ENCODE measurements at regions not wholly inside any gene's neighbourhood (a gene's known extent, or its start where the extent isn't known, plus 50 kb on each side); places are given as distances from the start of the nearest gene placed in this dataset.

DNA sequence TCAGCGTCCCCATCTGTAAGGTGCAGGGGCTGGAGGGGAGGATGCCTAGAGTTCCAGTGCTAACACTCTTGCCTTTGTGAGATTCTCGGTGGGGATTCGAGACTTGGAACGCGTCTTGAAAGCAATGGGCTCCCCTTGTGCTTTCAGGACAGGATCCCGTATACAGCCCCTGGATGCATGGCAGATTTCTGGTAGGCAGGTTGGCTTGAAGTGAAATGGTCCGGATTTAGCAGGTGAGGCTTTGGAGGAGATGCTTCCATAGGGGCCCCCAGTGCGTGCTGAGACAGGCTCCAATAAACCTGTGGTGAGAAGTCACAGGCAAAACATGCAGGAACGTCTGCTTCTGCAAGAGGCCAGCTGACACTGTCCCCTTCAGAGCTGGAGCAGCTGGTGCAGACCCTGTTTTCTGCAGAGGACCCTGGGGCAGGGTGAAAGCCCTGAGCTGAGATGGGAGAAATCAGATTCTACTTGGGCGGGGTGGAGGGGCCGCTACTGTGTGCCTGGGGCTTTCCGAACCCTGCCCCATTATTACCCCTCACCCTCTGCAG, 270.4 kb downstream of the PTPRU start:
- Histone ChIP-seq H3K9ac (ENCODE audit: low read length) (no peak overlapping the region), H3K9me3 (ENCODE audit: low read length) (no peaks in the 10 kb centered on the region), H3K79me2 (ENCODE audit: low read length) (no peaks in the 10 kb centered on the region), H3K4me1 (ENCODE audit: low read length) (no peaks in the 10 kb centered on the region), H3K27ac (ENCODE audit: low read length) (no peak overlapping the region), H3K4me3 (ENCODE audit: low read length) (no peak overlapping the region), H2AFZ (ENCODE audit: low read length) (no peak overlapping the region), H3K9me2 (replicated peaks; ENCODE audit: insufficient read depth, low read length) (no peaks in the 10 kb centered on the region), H3K36me3 (ENCODE audit: insufficient read depth, low read length) (no peaks in the 10 kb centered on the region), H4K20me1 (ENCODE audit: insufficient read depth, low read depth, low read length) (no peaks in the 10 kb centered on the region), H3K4me2 (ENCODE audit: low read depth, low read length, poor library complexity, severe bottlenecking) (no peak overlapping the region), H3K27me3 (ENCODE audit: low read length) (no peaks in the 10 kb centered on the region)
- DNase-seq = no peak

DNA sequence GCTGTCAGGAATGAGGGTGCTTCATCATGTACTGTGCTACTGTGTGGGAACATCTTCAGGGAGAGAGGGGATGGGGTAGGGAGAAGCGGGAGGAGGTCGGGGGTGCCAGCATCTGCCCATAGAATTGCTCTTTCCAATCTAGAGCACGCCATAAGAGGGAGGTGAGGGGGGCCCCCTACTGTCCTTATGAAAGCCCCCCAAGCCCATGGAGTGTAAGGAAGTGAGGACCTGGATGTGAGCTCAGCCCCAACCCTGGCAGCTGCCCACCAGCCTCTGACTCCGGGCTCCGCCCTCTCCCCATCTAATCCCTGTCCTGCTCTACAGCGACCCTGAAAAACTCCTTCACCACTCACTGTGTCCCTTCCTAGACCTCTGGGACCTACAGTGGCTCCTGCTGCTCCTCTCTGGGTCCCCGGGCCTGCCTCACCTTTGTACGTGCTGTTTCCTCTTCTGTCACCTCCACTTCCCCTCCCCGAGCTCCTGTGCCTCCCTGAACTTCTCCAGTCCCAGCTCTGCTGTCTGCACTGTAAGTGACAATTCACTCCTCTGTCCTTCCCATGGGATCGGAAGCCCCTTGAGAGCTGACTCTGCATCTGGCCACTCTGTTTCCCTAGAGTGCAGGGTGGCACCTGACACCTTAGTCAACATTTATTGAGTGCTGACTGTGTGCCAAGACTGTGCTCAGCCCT, 269.4 kb downstream of the PTPRU start:
- no peak overlapping the region for H3K4me3 ChIP-seq (ENCODE audit: low read length)
- H3K9ac ChIP-seq (ENCODE audit: low read length) = no peak overlapping the region
- H3K36me3 ChIP-seq (ENCODE audit: insufficient read depth, low read length) = no peaks in the 10 kb centered on the region
- no peak overlapping the region for H2AFZ ChIP-seq (ENCODE audit: low read length)
- H3K27me3 ChIP-seq (ENCODE audit: low read length) = no peaks in the 10 kb centered on the region
- no peaks in the 10 kb centered on the region for H3K79me2 ChIP-seq (ENCODE audit: low read length)
- DNase-seq = no peak
- no peak overlapping the region for H3K27ac ChIP-seq (ENCODE audit: low read length)
- H4K20me1 ChIP-seq (ENCODE audit: insufficient read depth, low read depth, low read length) = no peaks in the 10 kb centered on the region
- no peaks in the 10 kb centered on the region for H3K4me1 ChIP-seq (ENCODE audit: low read length)
- no peaks in the 10 kb centered on the region for H3K9me3 ChIP-seq (ENCODE audit: low read length)
- no peak overlapping the region for H3K4me2 ChIP-seq (ENCODE audit: low read depth, low read length, poor library complexity, severe bottlenecking)
- H3K9me2 ChIP-seq (replicated peaks; ENCODE audit: insufficient read depth, low read length) = no peaks in the 10 kb centered on the region

DNA sequence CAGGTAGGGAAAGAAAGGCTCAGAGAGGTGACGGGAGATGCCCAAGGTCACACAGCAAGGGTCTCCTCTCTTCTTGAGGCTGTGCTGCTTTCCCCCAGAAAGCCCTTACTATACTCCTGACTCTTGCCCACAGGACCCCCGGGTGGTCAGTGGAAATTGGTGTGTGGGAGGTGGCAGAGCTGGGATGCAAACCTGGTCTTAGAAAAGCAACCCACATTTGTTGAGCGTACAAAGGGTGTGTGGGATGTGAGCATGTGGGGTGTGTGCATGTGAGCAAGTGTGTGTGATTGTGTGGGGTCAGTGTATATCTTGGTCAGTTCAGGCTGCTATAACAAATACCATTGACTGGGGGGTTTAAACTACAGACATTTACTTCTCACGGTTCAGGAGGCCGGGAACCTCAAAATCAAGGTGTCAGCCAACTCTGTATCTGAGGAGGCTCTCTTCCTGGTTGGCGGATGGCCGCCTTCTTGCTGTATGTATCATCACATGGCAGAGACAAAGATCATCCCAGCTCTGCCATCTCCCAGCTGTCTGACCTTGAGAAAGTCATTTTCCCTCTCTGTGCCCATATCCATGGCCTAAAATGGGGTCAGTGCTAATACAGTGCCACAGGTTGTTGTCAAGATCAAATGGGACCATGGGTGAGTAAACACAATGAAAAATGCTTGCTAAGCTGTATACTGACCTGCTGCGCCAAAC, 268.5 kb downstream of the PTPRU start:
- no peak for DNase-seq
- Histone ChIP-seq H3K4me2 (ENCODE audit: low read depth, low read length, poor library complexity, severe bottlenecking) (no peak overlapping the region), H3K4me3 (ENCODE audit: low read length) (no peak overlapping the region), H3K4me1 (ENCODE audit: low read length) (no peaks in the 10 kb centered on the region), H3K79me2 (ENCODE audit: low read length) (no peaks in the 10 kb centered on the region), H3K36me3 (ENCODE audit: insufficient read depth, low read length) (no peaks in the 10 kb centered on the region), H3K9me2 (replicated peaks; ENCODE audit: insufficient read depth, low read length) (no peaks in the 10 kb centered on the region), H3K9ac (ENCODE audit: low read length) (no peak overlapping the region), H3K27ac (ENCODE audit: low read length) (no peak overlapping the region), H2AFZ (ENCODE audit: low read length) (no peak overlapping the region), H3K27me3 (ENCODE audit: low read length) (no peaks in the 10 kb centered on the region), H3K9me3 (ENCODE audit: low read length) (no peaks in the 10 kb centered on the region), H4K20me1 (ENCODE audit: insufficient read depth, low read depth, low read length) (no peaks in the 10 kb centered on the region)

DNA sequence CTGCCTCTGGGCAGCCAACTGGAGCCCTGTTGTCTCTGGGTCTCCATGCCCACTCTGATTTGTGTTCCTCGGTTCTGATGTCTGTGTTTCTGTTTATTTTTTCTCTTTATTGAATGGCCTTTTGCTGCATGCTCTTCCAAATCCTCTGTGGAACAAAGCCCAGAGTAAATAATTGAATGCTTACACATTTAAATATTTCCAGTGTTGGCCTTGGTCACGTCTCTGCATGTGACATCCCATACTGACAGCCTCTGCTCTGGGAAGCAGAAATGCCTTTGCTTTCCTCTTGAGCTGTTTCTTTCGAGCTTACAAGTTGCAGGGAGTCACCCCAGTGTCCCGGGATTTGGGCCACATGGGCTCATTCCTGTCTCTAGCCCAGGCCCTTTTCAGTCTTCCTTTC, 267.9 kb downstream of the PTPRU start:
- H3K4me3 ChIP-seq (ENCODE audit: low read length) = no peak overlapping the region
- H3K27me3 ChIP-seq (ENCODE audit: low read length) = no peaks in the 10 kb centered on the region
- H3K36me3 ChIP-seq (ENCODE audit: insufficient read depth, low read length) = no peaks in the 10 kb centered on the region
- no peaks in the 10 kb centered on the region for H3K9me3 ChIP-seq (ENCODE audit: low read length)
- H3K4me1 ChIP-seq (ENCODE audit: low read length) = no peaks in the 10 kb centered on the region
- no peak overlapping the region for H3K4me2 ChIP-seq (ENCODE audit: low read depth, low read length, poor library complexity, severe bottlenecking)
- no peak overlapping the region for H3K27ac ChIP-seq (ENCODE audit: low read length)
- H3K9me2 ChIP-seq (replicated peaks; ENCODE audit: insufficient read depth, low read length) = no peaks in the 10 kb centered on the region
- no peaks in the 10 kb centered on the region for H4K20me1 ChIP-seq (ENCODE audit: insufficient read depth, low read depth, low read length)
- no peak for DNase-seq
- H2AFZ ChIP-seq (ENCODE audit: low read length) = no peak overlapping the region
- no peaks in the 10 kb centered on the region for H3K79me2 ChIP-seq (ENCODE audit: low read length)
- H3K9ac ChIP-seq (ENCODE audit: low read length) = no peak overlapping the region

DNA sequence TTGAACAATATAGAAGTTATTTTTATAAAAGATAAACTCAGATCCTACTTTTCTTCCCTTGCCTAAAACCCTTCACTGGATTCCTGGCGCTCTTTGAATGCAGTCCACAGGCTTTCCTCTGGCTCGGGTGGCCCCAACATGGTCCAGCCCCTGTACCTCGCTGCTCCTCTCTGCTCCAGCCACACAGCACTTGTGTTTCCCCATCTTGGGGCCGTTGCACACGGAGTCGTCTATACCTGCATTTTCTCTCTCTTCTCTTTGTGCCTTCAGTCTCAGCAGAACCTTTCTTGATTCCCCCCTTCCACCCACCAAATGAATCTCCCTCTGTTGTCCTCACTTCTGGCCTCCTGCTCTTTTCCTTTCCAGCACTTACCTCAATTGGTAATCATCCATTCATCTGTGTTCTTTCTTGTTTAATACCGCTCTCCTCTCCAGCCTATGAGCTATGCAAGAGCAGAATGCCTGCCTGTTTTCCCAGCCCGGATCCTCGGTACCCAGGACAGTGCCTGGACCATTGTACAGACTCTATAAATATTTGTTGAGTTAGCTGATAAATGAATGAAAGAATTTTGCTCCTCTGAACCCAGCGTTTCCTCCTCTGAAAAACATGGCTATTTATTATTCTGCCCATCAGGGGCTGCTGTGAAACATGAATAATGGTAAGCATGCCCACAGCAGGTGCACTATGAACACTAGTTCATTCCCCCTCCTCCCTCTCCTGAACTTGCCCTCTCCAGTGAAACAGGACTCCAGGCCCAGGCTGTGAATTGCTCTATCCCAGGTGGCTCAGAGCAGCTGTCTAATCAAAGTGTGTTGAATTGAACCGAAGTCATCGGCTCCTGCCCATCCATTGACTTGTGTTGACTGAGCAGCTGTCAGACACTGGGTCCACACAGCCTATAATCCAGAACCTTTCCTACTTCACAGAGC, 266.9 kb downstream of the PTPRU start:
- Histone ChIP-seq H3K4me1 (ENCODE audit: low read length) (no peaks in the 10 kb centered on the region), H3K4me2 (ENCODE audit: low read depth, low read length, poor library complexity, severe bottlenecking) (no peak overlapping the region), H3K4me3 (ENCODE audit: low read length) (no peak overlapping the region), H2AFZ (ENCODE audit: low read length) (no peak overlapping the region), H3K9me2 (replicated peaks; ENCODE audit: insufficient read depth, low read length) (no peaks in the 10 kb centered on the region), H4K20me1 (ENCODE audit: insufficient read depth, low read depth, low read length) (no peaks in the 10 kb centered on the region), H3K9ac (ENCODE audit: low read length) (no peak overlapping the region), H3K36me3 (ENCODE audit: insufficient read depth, low read length) (no peaks in the 10 kb centered on the region), H3K79me2 (ENCODE audit: low read length) (no peaks in the 10 kb centered on the region), H3K9me3 (ENCODE audit: low read length) (no peaks in the 10 kb centered on the region), H3K27ac (ENCODE audit: low read length) (no peak overlapping the region), H3K27me3 (ENCODE audit: low read length) (no peaks in the 10 kb centered on the region)
- no peak for DNase-seq

DNA sequence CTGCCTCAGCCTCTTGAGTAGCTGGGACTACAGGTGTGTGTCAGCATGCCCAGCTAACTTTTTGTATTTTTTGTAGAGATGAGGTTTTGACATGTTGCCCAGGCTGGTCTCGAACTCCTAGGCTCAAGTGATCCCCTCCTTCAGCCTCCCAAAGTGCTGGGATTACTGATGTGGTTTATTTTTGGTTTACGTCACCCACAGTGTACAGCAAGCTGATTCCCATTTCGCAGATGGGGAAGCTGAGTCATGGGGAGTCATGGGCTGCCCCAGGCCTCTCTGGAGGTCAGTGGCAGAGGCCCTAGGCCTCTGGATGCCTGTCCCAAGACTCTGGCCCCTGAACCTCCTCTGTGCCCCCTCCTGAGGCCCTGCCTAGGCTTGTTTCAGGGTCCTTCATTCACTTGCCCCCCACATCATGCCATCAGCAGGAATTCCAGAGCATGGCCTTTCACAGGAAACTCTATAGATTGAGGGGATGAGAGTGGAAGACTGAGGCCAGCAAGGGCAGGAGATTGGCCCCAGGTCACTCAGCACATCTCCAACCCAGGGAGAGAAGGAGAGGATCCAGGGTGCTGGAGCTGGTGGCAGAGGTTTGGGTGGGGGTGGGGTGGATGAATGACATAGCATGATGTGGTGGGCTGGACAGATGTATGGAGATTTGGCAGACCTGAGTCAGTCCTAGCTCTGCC, 266.0 kb downstream of the PTPRU start:
- H3K4me1 ChIP-seq (ENCODE audit: low read length) = no peaks in the 10 kb centered on the region
- DNase-seq = no peak
- H3K9me3 ChIP-seq (ENCODE audit: low read length) = no peaks in the 10 kb centered on the region
- H3K36me3 ChIP-seq (ENCODE audit: insufficient read depth, low read length) = no peaks in the 10 kb centered on the region
- no peak overlapping the region for H2AFZ ChIP-seq (ENCODE audit: low read length)
- no peak overlapping the region for H3K4me3 ChIP-seq (ENCODE audit: low read length)
- H3K9ac ChIP-seq (ENCODE audit: low read length) = no peak overlapping the region
- H3K4me2 ChIP-seq (ENCODE audit: low read depth, low read length, poor library complexity, severe bottlenecking) = no peak overlapping the region
- H3K79me2 ChIP-seq (ENCODE audit: low read length) = no peaks in the 10 kb centered on the region
- H3K9me2 ChIP-seq (replicated peaks; ENCODE audit: insufficient read depth, low read length) = no peaks in the 10 kb centered on the region
- H4K20me1 ChIP-seq (ENCODE audit: insufficient read depth, low read depth, low read length) = no peaks in the 10 kb centered on the region
- H3K27ac ChIP-seq (ENCODE audit: low read length) = no peak overlapping the region
- no peaks in the 10 kb centered on the region for H3K27me3 ChIP-seq (ENCODE audit: low read length)

DNA sequence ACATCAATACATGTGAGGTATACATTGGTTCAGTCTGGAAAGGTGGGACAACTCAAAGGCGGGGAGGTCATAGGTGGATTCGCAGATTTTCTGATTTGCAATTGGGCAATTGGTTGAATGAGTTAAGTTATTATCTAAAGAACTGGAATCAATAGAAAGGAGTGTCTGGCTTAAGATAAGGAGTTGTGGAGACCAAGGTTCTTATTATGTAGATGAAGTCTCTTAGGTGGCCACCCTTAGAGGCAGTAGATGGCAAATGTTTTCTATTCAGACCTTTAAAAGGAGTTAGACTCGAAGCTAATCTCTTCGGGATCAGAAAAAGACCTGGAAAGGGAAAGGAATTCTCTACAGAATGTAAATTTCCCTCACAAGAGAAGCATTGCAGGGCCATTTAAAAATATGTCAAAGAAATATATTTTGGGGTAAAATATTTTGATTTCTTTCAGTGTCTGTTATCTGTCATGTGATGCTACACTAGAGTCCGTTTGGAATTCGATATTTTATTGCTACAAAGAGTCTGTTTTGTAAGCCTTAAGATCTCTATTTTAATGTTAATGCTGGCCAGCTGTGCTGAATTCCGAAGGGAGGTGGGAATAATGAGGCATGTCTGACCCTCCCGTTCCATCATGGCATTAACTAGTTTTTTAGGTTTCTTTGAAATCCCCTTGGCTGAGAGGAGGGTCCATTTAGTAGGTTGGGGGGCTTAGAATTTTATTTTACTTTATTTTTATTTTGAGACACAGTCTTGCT, 265.1 kb downstream of the PTPRU start:
- DNase-seq = no peak
- no peaks in the 10 kb centered on the region for H3K9me2 ChIP-seq (replicated peaks; ENCODE audit: insufficient read depth, low read length)
- no peaks in the 10 kb centered on the region for H3K27me3 ChIP-seq (ENCODE audit: low read length)

More for the DNA sequence above, 265.1 kb downstream of the PTPRU start:
- Histone ChIP-seq H3K36me3 (ENCODE audit: insufficient read depth, low read length) (no peaks in the 10 kb centered on the region), H3K4me1 (ENCODE audit: low read length) (no peaks in the 10 kb centered on the region), H3K9me3 (ENCODE audit: low read length) (no peaks in the 10 kb centered on the region), H3K79me2 (ENCODE audit: low read length) (no peaks in the 10 kb centered on the region), H3K4me2 (ENCODE audit: low read depth, low read length, poor library complexity, severe bottlenecking) (no peak overlapping the region), H3K9ac (ENCODE audit: low read length) (no peak overlapping the region), H3K4me3 (ENCODE audit: low read length) (no peak overlapping the region), H3K27ac (ENCODE audit: low read length) (no peak overlapping the region), H2AFZ (ENCODE audit: low read length) (no peak overlapping the region), H4K20me1 (ENCODE audit: insufficient read depth, low read depth, low read length) (no peaks in the 10 kb centered on the region)
